B cell (primary cell): ENCODE measurements at regions not wholly inside any gene's neighbourhood (a gene's known extent, or its start where the extent isn't known, plus 50 kb on each side); places are given as distances from the start of the nearest gene placed in this dataset.

ENCODE experiments used
- EZH2 ChIP-seq: IDR thresholded peaks from 2 replicates; pipeline ENCODE4 v1.6.1; 2012; ENCODE audit warnings: borderline replicate concordance, low read depth, mild to moderate bottlenecking, moderate library complexity, low read length; ENCODE audit not compliant: insufficient read depth, poor library complexity, severe bottlenecking
- TF ChIP-seq, protein P1 (sequence below): fragments of 200-600 bp; IDR thresholded peaks from one replicate; pipeline ENCODE4 v1.8.0; 2022; ENCODE audit warnings: antibody characterized with exemption, mild to moderate bottlenecking

DNA sequence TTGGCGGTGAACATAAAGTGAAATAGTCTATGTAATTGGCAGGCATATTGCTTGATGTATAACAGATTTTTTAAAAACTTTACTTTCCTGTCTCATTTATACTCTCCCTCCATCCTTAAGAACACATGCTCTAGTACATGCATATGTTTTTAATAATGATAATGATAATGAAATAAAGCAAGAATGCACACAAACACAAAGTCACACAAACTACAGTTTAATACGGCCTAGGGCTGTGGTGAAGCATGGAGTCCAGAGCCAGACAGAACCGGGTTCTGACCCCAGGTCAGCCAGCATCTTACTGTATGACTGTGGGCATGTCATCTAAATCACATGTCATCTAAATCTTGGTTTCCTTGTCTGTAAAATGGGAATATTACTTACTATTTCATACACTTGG lies 324.9 kb upstream of the NFIA start:
- TF ChIP-seq, protein P1, sequence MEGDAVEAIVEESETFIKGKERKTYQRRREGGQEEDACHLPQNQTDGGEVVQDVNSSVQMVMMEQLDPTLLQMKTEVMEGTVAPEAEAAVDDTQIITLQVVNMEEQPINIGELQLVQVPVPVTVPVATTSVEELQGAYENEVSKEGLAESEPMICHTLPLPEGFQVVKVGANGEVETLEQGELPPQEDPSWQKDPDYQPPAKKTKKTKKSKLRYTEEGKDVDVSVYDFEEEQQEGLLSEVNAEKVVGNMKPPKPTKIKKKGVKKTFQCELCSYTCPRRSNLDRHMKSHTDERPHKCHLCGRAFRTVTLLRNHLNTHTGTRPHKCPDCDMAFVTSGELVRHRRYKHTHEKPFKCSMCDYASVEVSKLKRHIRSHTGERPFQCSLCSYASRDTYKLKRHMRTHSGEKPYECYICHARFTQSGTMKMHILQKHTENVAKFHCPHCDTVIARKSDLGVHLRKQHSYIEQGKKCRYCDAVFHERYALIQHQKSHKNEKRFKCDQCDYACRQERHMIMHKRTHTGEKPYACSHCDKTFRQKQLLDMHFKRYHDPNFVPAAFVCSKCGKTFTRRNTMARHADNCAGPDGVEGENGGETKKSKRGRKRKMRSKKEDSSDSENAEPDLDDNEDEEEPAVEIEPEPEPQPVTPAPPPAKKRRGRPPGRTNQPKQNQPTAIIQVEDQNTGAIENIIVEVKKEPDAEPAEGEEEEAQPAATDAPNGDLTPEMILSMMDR: no peak
- no peak for TF ChIP-seq EZH2
